Trophoblast cell (in vitro differentiated cells and primary cell): ENCODE measurements at regions not wholly inside any gene's neighbourhood (a gene's known extent, or its start where the extent isn't known, plus 50 kb on each side); places are given as distances from the start of the nearest gene placed in this dataset.

Source experiments
- DNase-seq, 2 donors: peaks; one replicate each; pipeline ENCODE4 v3.0.0-alpha.2; 2016
- H2AFZ ChIP-seq: 2 replicates; pipeline ENCODE4 v1.6.1; 2013; ENCODE audit warnings: low read length, moderate library complexity, mild to moderate bottlenecking; ENCODE audit not compliant: insufficient read depth, poor library complexity
- H2AK5ac ChIP-seq: 2 replicates; pipeline ENCODE4 v1.6.1; 2013; ENCODE audit warnings: mild to moderate bottlenecking, low read length
- H2BK120ac ChIP-seq: 2 replicates; pipeline ENCODE4 v1.6.1; 2013; ENCODE audit warnings: low read length, mild to moderate bottlenecking, moderate library complexity; ENCODE audit not compliant: insufficient read depth, poor library complexity
- H2BK12ac ChIP-seq: 2 replicates; pipeline ENCODE4 v1.6.1; 2013; ENCODE audit warnings: mild to moderate bottlenecking, low read length, moderate library complexity
- H2BK5ac ChIP-seq: 2 replicates; pipeline ENCODE4 v1.6.1; 2013; ENCODE audit warnings: low read length, low read depth, moderate library complexity, mild to moderate bottlenecking; ENCODE audit not compliant: poor library complexity
- H3K14ac ChIP-seq: 2 replicates; pipeline ENCODE4 v1.6.1; 2013; ENCODE audit warnings: mild to moderate bottlenecking, low read length
- H3K18ac ChIP-seq: 2 replicates; pipeline ENCODE4 v1.6.1; 2013; ENCODE audit warnings: mild to moderate bottlenecking, low read length
- H3K23ac ChIP-seq: 2 replicates; pipeline ENCODE4 v1.6.1; 2013; ENCODE audit warnings: low read length
- H3K27ac ChIP-seq: 2 replicates; pipeline ENCODE4 v1.5.1; 2013; ENCODE audit warnings: low read depth, mild to moderate bottlenecking, inconsistent platforms, low read length, moderate library complexity
- H3K27me3 ChIP-seq: 2 replicates; pipeline ENCODE4 v1.6.1; 2013; ENCODE audit warnings: inconsistent platforms, mild to moderate bottlenecking, low read length, moderate library complexity; ENCODE audit not compliant: insufficient read depth
- H3K36me3 ChIP-seq, 2 experiments: 1 replicate in 1 of 2; 2 replicates in 1 of 2; pipeline ENCODE4 v1.6.1; 2013; ENCODE audit warnings: low read length in 2 of 2, mild to moderate bottlenecking in 2 of 2, moderate library complexity in 1 of 2; ENCODE audit not compliant: insufficient read depth in 2 of 2, control insufficient read depth in 1 of 2
- H3K4ac ChIP-seq: 2 replicates; pipeline ENCODE4 v1.6.1; 2013; ENCODE audit warnings: low read depth, mild to moderate bottlenecking, low read length, moderate library complexity
- H3K4me1 ChIP-seq, 2 experiments: 1 replicate in 1 of 2; 2 replicates in 1 of 2; pipeline ENCODE4 v1.6.1; 2013; ENCODE audit warnings: low read length in 2 of 2, mild to moderate bottlenecking in 2 of 2, moderate library complexity in 1 of 2; ENCODE audit not compliant: insufficient read depth in 2 of 2, control insufficient read depth in 1 of 2
- H3K4me2 ChIP-seq: 2 replicates; pipeline ENCODE4 v1.6.1; 2013; ENCODE audit warnings: inconsistent platforms, mild to moderate bottlenecking, low read length, moderate library complexity
- H3K4me3 ChIP-seq: 2 replicates; pipeline ENCODE4 v1.5.1; 2013; ENCODE audit warnings: mild to moderate bottlenecking, low read depth, low read length, inconsistent platforms
- H3K79me1 ChIP-seq: one replicate; pipeline ENCODE4 v1.6.1; 2013; ENCODE audit warnings: low read length
- H3K79me2 ChIP-seq: 2 replicates; pipeline ENCODE4 v1.6.1; 2013; ENCODE audit warnings: low read length, mild to moderate bottlenecking; ENCODE audit not compliant: control insufficient read depth, insufficient read depth, poor library complexity
- H3K9ac ChIP-seq: 2 replicates; pipeline ENCODE4 v1.6.1; 2013; ENCODE audit warnings: mild to moderate bottlenecking, low read length
- H3K9me3 ChIP-seq: 2 replicates; pipeline ENCODE4 v1.6.1; 2013; ENCODE audit warnings: low read depth, mild to moderate bottlenecking, control low read depth, inconsistent platforms, low read length; ENCODE audit not compliant: insufficient read depth
- H4K12ac ChIP-seq: 2 replicates; pipeline ENCODE4 v1.6.1; 2013; ENCODE audit warnings: low read depth, mild to moderate bottlenecking, low read length, moderate library complexity
- H4K8ac ChIP-seq: 2 replicates; pipeline ENCODE4 v1.6.1; 2013; ENCODE audit warnings: low read depth, mild to moderate bottlenecking, low read length, moderate library complexity
- H4K91ac ChIP-seq: one replicate; pipeline ENCODE4 v1.6.1; 2013; ENCODE audit warnings: low read depth, mild to moderate bottlenecking, low read length, moderate library complexity
- WGBS: extraction: QIAGEN DNeasy Blood & Tissue Kit; methylation state at CpG from one replicate; pipeline ENCODE4 v1.1.7; 2013; ENCODE audit warnings: missing lambda C conversion rate; ENCODE audit not compliant: insufficient read length, insufficient coverage; ENCODE audit errors: extremely low coverage; 5-methylcytosine and 5-hydroxymethylcytosine counted together

GRCh38 chr1:101135526-101135925 is 101.3 kb upstream of the S1PR1 start:
- H3K27ac ChIP-seq, result no peak overlapping the region
- H2BK120ac ChIP-seq, result no peak overlapping the region
- no peak overlapping the region for H3K18ac ChIP-seq
- H3K9ac ChIP-seq, result no peak overlapping the region
- H3K4me2 ChIP-seq, result no peak overlapping the region
- no peaks in the 10 kb centered on the region for H3K4me1 ChIP-seq
- no peaks in the 10 kb centered on the region for H3K79me1 ChIP-seq
- H2BK5ac ChIP-seq, result no peak overlapping the region
- H3K36me3 ChIP-seq, result no peaks in the 10 kb centered on the region
- H2AK5ac ChIP-seq, result no peak overlapping the region
- no peak overlapping the region for H3K4me3 ChIP-seq
- no peak overlapping the region for H3K4ac ChIP-seq
- no peak overlapping the region for H4K12ac ChIP-seq
- no peak overlapping the region for H4K8ac ChIP-seq
- H3K23ac ChIP-seq, result no peak overlapping the region
- H2BK12ac ChIP-seq, result no peak overlapping the region
- H3K14ac ChIP-seq, result no peak overlapping the region
- no peaks in the 10 kb centered on the region for H3K9me3 ChIP-seq
- H2AFZ ChIP-seq, result no peak overlapping the region
- H3K27me3 ChIP-seq, result no peaks in the 10 kb centered on the region
- no CpG with 5 or more reads among the region's 2 CpGs for WGBS
- DNase-seq, result no peak
- H4K91ac ChIP-seq, result no peak overlapping the region
- no peaks in the 10 kb centered on the region for H3K79me2 ChIP-seq

- Histone ChIP-seq H3K18ac (no peak overlapping the region), H3K23ac (no peak overlapping the region), H2AK5ac (no peak overlapping the region), H2BK12ac (no peak overlapping the region), H3K79me1 (no peaks in the 10 kb centered on the region), H3K4me2 (no peak overlapping the region), H3K9me3 (no peaks in the 10 kb centered on the region), H3K9ac (no peak overlapping the region), H3K4me1 (no peaks in the 10 kb centered on the region), H3K27ac (no peak overlapping the region), H4K12ac (no peak overlapping the region), H3K27me3 (no peaks in the 10 kb centered on the region), H2AFZ (no peak overlapping the region), H3K14ac (no peak overlapping the region), H2BK5ac (no peak overlapping the region), H4K91ac (no peak overlapping the region), H3K4me3 (no peak overlapping the region), H4K8ac (no peak overlapping the region), H2BK120ac (no peak overlapping the region), H3K79me2 (no peaks in the 10 kb centered on the region), H3K4ac (no peak overlapping the region), H3K36me3 (no peaks in the 10 kb centered on the region)
- WGBS, result no CpG with 5 or more reads among the region's 1 CpG
- DNase-seq, result peak in 1 of 2 donors; percentile 42
Observed at GRCh38 chr1:101131239-101131843, 105.5 kb upstream of the S1PR1 start.

GRCh38 chr1:101130673-101131072 is 105.1 kb upstream of the DPH5 start:
- Histone ChIP-seq H3K79me1 (no peaks in the 10 kb centered on the region), H3K18ac (no peak overlapping the region), H3K9me3 (no peaks in the 10 kb centered on the region), H3K79me2 (no peaks in the 10 kb centered on the region), H3K4me3 (no peak overlapping the region), H3K27me3 (no peaks in the 10 kb centered on the region), H2BK12ac (no peak overlapping the region), H2AK5ac (no peak overlapping the region), H4K8ac (no peak overlapping the region), H3K4me2 (no peak overlapping the region), H3K14ac (no peak overlapping the region), H3K9ac (no peak overlapping the region), H4K91ac (no peak overlapping the region), H4K12ac (no peak overlapping the region), H3K36me3 (no peaks in the 10 kb centered on the region), H3K27ac (no peak overlapping the region), H2BK5ac (no peak overlapping the region), H3K23ac (no peak overlapping the region), H3K4me1 (no peaks in the 10 kb centered on the region), H3K4ac (no peak overlapping the region), H2BK120ac (no peak overlapping the region), H2AFZ (no peak overlapping the region)
- no CpG with 5 or more reads among the region's 6 CpGs for WGBS
- DNase-seq, result peak; percentile 81 to 94

GRCh38 chr1:101128846-101129245 is 103.3 kb upstream of the DPH5 start:
- Histone ChIP-seq H2BK120ac (no peak overlapping the region), H3K9ac (no peak overlapping the region), H3K14ac (no peak overlapping the region), H3K4ac (no peak overlapping the region), H4K12ac (no peak overlapping the region), H3K4me3 (no peak overlapping the region), H4K91ac (no peak overlapping the region), H3K4me2 (no peak overlapping the region), H3K4me1 (no peaks in the 10 kb centered on the region), H3K79me2 (no peaks in the 10 kb centered on the region), H3K79me1 (no peaks in the 10 kb centered on the region), H3K23ac (no peak overlapping the region), H3K36me3 (no peaks in the 10 kb centered on the region), H3K27ac (no peak overlapping the region), H4K8ac (no peak overlapping the region), H3K27me3 (no peaks in the 10 kb centered on the region), H2BK12ac (no peak overlapping the region), H3K18ac (no peak overlapping the region), H2BK5ac (no peak overlapping the region), H2AFZ (no peak overlapping the region), H3K9me3 (no peaks in the 10 kb centered on the region), H2AK5ac (no peak overlapping the region)
- no peak for DNase-seq
